ENCODE measurements at regions not wholly inside any gene's neighbourhood (a gene's known extent, or its start where the extent isn't known, plus 50 kb on each side); places are given as distances from the start of the nearest gene placed in this dataset.

GRCh38 chr10:44051091-44051490, 333.8 kb downstream of the CXCL12 start:
- DNase-seq (no peak), ATAC-seq (no peak)
- H3K27me3 Mint-ChIP-seq, result peaks cover 11% of the 10 kb centered on the region
- POLR2A ChIA-PET, result no interaction called here
- no peak overlapping the region for H3K4me3 Mint-ChIP-seq
- intact Hi-C loops (cut with DNase I, micrococcal nuclease), result no loop called here
- no peaks in the 10 kb centered on the region for H3K36me3 Mint-ChIP-seq (ENCODE audit: low read depth)
- no peaks in the 10 kb centered on the region for H3K9me3 Mint-ChIP-seq (ENCODE audit: low read depth)
- CTCF ChIA-PET, result no interaction called here
- no peak overlapping the region for H3K27ac Mint-ChIP-seq
- no peaks in the 10 kb centered on the region for H3K4me1 Mint-ChIP-seq

DNA sequence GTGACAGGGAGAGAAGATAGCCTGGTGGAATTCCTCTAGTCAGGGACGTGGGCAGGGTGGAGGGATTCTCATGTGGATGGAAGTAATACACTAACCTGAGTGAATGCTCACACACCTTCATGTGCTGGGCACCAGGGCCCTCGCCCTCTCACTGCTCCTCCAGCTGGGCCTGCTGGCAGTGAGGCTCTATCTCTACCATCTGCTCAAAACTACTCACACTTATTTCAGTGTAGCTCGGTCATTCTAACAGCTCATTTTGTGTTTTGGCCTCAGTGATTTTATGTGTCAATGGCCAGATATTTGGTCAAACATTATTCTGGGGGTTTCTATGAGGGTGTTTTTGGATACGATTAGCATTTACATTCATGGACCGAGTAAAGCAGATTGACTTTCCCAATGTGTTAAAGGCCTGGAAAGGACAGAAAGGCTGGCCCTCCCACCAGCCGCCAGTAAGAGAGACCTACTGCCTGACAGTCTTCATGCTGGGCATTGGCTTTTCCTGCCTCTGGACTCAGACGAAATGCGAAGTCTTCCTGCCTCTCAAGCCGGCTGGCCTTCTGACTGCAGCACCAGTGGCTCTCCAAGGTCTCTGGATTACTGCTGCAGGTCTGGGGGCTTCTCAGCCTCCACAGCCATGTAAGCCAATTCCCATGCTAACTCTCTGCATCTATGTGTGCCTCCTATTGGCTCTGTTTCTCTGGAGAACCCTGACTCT, 335.4 kb downstream of the CXCL12 start:
- no peaks in the 10 kb centered on the region for H3K36me3 Mint-ChIP-seq (ENCODE audit: low read depth)

DNA sequence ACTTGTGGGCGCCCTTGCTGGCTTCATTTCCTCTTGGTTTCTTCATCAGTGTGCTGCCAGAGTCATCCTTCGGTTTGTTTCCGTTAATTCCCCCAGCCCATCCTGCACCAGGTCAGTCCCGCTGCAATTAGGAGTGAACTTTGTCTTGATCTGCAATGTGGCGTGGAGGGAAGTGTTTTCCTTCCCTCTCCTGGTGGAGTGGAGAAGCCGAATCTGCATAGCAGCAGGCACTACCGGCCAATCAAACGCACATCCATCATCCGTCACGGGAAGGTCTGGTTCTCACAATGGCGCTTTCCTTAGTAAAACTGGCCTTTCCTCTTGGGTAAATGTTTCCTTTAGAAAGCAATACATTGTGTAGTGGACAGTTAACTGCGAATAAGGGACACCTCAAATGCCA, 337.5 kb downstream of the CXCL12 start:
- ChIA-PET POLR2A (no interaction called here), CTCF (no interaction called here)
- Mint-ChIP-seq H3K9me3 (ENCODE audit: low read depth) (no peaks in the 10 kb centered on the region), H3K27ac (no peak overlapping the region), H3K4me3 (no peak overlapping the region), H3K36me3 (ENCODE audit: low read depth) (no peaks in the 10 kb centered on the region), H3K27me3 (peaks cover 8% of the 10 kb centered on the region), H3K4me1 (no peaks in the 10 kb centered on the region)
- ATAC-seq, result no peak
- intact Hi-C loops (cut with DNase I, micrococcal nuclease), result no loop called here
- DNase-seq, result no peak

More for the DNA sequence above, 335.4 kb downstream of the CXCL12 start:
- Mint-ChIP-seq H3K27ac (no peak overlapping the region), H3K4me3 (no peak overlapping the region), H3K4me1 (no peaks in the 10 kb centered on the region), H3K9me3 (ENCODE audit: low read depth) (no peaks in the 10 kb centered on the region), H3K27me3 (peaks cover 9% of the 10 kb centered on the region)
- ChIA-PET POLR2A (no interaction called here), CTCF (no interaction called here)
- no peak for DNase-seq
- no peak for ATAC-seq
- intact Hi-C loops (cut with DNase I, micrococcal nuclease), result no loop called here

GRCh38 chr10:44046605-44047004, 338.3 kb downstream of the CXCL12 start:
- CTCF ChIA-PET, result no interaction called here
- H3K36me3 Mint-ChIP-seq (ENCODE audit: low read depth), result no peaks in the 10 kb centered on the region

GRCh38 chr10:44045020-44045419, 339.9 kb downstream of the CXCL12 start:
- POLR2A ChIA-PET, result no interaction called here
- CTCF ChIA-PET, result no interaction called here
- Mint-ChIP-seq H3K27ac (no peak overlapping the region), H3K4me3 (no peak overlapping the region), H3K27me3 (peaks cover 8% of the 10 kb centered on the region), H3K4me1 (no peaks in the 10 kb centered on the region), H3K9me3 (ENCODE audit: low read depth) (no peaks in the 10 kb centered on the region), H3K36me3 (ENCODE audit: low read depth) (no peaks in the 10 kb centered on the region)
- DNase-seq (no peak), ATAC-seq (no peak)
- intact Hi-C loops (cut with DNase I, micrococcal nuclease), result no loop called here

More at GRCh38 chr10:44046605-44047004, 338.3 kb downstream of the CXCL12 start:
- H3K27me3 Mint-ChIP-seq, result peaks cover 8% of the 10 kb centered on the region
- no peaks in the 10 kb centered on the region for H3K9me3 Mint-ChIP-seq (ENCODE audit: low read depth)
- POLR2A ChIA-PET, result no interaction called here
- DNase-seq (no peak), ATAC-seq (no peak)
- H3K27ac Mint-ChIP-seq, result no peak overlapping the region
- H3K4me3 Mint-ChIP-seq, result no peak overlapping the region
- intact Hi-C loops (cut with DNase I, micrococcal nuclease), result no loop called here
- H3K4me1 Mint-ChIP-seq, result no peaks in the 10 kb centered on the region

- intact Hi-C loops (cut with DNase I, micrococcal nuclease), result no loop called here
- Mint-ChIP-seq H3K4me1 (no peaks in the 10 kb centered on the region), H3K27ac (no peak overlapping the region), H3K4me3 (no peak overlapping the region), H3K27me3 (peaks cover 8% of the 10 kb centered on the region), H3K9me3 (ENCODE audit: low read depth) (no peaks in the 10 kb centered on the region), H3K36me3 (ENCODE audit: low read depth) (no peaks in the 10 kb centered on the region)
- CTCF ChIA-PET, result no interaction called here
- ATAC-seq (no peak), DNase-seq (no peak)
- POLR2A ChIA-PET, result no interaction called here
Observed at GRCh38 chr10:44044549-44044948, 340.3 kb downstream of the CXCL12 start.

DNA sequence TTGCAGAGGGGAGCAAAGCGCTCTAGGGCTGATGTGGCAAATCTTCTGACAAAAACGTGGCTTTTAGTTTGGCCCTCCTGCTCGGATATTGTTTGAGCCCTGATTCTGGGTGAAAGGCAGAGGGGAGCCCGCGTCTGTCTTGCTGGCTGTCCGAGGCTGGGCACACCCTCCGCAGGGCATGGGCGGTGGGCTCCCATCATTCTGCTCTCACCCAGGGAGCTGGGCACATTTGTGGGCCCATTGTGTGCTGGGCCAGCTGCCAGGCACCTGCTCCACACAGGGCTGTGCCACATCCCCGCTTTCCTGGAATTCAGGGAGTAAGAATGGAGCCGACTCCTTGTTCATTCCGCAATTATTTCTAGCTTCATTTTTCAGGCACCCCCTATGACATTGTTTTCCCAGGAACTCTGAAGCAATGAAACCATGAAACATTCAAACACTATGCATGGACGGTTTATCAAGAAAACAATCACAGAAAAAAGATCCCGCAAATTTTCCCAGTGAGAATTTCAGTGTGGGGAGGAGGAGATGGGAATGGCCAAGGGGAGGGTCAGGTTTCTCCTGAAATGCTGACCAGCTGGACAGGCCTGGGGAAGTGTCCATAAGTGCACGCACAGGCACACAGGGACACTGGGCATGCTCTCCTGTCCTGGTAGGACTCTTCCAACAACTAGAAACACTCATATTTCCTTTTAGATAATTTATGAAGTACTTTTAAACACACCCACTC, 341.1 kb downstream of the CXCL12 start:
- CTCF ChIA-PET, result interaction anchor here (0.5 kb wide), 1 partner anchor 36 kb away, joined by 3 read pairs; no protein-coding TSS in a partner anchor
- intact Hi-C loops (cut with DNase I, micrococcal nuclease), result no loop called here
- POLR2A ChIA-PET, result no interaction called here
- DNase-seq (no peak), ATAC-seq (no peak)
- no peaks in the 10 kb centered on the region for H3K9me3 Mint-ChIP-seq (ENCODE audit: low read depth)
- no peak overlapping the region for H3K4me3 Mint-ChIP-seq
- H3K27ac Mint-ChIP-seq, result no peak overlapping the region
- peaks cover 8% of the 10 kb centered on the region for H3K27me3 Mint-ChIP-seq
- H3K4me1 Mint-ChIP-seq, result no peaks in the 10 kb centered on the region
- no peaks in the 10 kb centered on the region for H3K36me3 Mint-ChIP-seq (ENCODE audit: low read depth)

GRCh38 chr10:44042926-44043602, 341.8 kb downstream of the CXCL12 start:
- no peak for ATAC-seq
- Mint-ChIP-seq H3K27ac (no peak overlapping the region), H3K4me3 (no peak overlapping the region), H3K27me3 (peaks cover 7% of the 10 kb centered on the region), H3K4me1 (no peaks in the 10 kb centered on the region), H3K9me3 (ENCODE audit: low read depth) (no peaks in the 10 kb centered on the region), H3K36me3 (ENCODE audit: low read depth) (no peaks in the 10 kb centered on the region)
- ChIA-PET CTCF (interaction anchor here (0.5 kb wide), 1 partner anchor 35 kb away, joined by 3 read pairs; no protein-coding TSS in a partner anchor), POLR2A (no interaction called here)
- intact Hi-C loops (cut with DNase I, micrococcal nuclease), result no loop called here
- no peak for DNase-seq

DNA sequence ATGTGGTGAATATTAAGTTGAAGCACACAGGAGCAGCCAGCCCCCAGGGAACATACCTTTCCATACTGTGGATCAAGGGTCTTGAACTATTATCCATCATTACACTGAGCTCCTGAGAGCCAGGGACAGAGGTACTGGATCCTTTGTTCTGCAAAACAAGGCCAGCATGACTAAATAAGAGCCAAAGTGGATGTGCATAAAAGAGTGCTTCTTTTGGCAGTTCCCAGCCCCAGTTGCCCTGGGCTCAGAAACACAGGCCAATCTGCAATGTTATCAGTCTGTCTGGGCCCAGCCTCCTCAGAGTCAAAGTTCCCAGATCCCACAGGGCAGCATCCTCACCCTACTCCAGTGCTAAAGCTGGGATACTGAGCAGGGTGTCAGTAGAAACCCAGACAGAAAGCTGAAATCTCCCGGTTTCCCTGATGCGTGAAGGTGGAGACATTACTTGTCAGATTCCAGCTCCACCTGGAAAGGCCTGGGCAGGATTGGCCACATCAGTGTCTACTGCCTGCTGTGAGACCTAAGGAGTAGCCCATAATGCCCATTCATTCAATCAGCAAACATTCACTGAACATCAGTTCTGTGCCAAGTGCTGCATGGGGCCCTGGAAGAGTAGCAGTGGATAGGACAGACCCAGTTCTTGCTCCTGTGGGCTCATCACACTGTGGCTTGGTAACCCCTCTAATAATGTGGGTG, 342.7 kb downstream of the CXCL12 start:
- CTCF ChIA-PET, result no interaction called here
- no peaks in the 10 kb centered on the region for H3K4me1 Mint-ChIP-seq
- no peak for ATAC-seq
- no peak overlapping the region for H3K27ac Mint-ChIP-seq
- no peaks in the 10 kb centered on the region for H3K9me3 Mint-ChIP-seq (ENCODE audit: low read depth)
- intact Hi-C loops (cut with DNase I, micrococcal nuclease), result no loop called here
- no peak for DNase-seq
- POLR2A ChIA-PET, result no interaction called here
- H3K27me3 Mint-ChIP-seq, result peaks cover under 1% of the 10 kb centered on the region
- H3K4me3 Mint-ChIP-seq, result no peak overlapping the region
- no peaks in the 10 kb centered on the region for H3K36me3 Mint-ChIP-seq (ENCODE audit: low read depth)

DNA sequence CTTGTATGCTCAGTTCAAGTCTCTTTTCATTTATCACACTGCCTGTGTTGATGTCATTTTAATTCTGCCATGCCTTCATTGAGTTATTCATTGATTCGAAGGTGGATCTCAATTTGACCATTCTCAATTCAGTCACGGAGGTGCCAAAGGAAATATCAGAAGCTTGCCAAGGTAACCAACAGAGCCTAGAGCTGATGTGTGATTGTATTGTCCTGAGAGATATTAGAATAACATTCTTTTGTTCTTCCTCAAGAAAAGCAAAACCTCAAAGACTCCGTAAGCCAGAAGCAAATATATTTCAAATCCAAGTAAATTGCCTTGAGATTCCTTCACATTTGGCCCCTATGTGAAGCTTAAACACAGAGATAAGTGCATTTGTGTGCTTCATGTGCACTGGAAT, 345.3 kb downstream of the CXCL12 start:
- peaks cover 5% of the 10 kb centered on the region for H3K27me3 Mint-ChIP-seq
- H3K9me3 Mint-ChIP-seq (ENCODE audit: low read depth), result no peaks in the 10 kb centered on the region
- H3K36me3 Mint-ChIP-seq (ENCODE audit: low read depth), result no peaks in the 10 kb centered on the region
- no peaks in the 10 kb centered on the region for H3K4me1 Mint-ChIP-seq
- no peak overlapping the region for H3K4me3 Mint-ChIP-seq
- intact Hi-C loops (cut with DNase I, micrococcal nuclease), result no loop called here
- ATAC-seq (no peak), DNase-seq (no peak)
- no peak overlapping the region for H3K27ac Mint-ChIP-seq
- ChIA-PET CTCF (interaction anchor here (1.2 kb wide), 1 partner anchor 350 kb away, joined by 3 read pairs; no protein-coding TSS in a partner anchor), POLR2A (no interaction called here)

DNA sequence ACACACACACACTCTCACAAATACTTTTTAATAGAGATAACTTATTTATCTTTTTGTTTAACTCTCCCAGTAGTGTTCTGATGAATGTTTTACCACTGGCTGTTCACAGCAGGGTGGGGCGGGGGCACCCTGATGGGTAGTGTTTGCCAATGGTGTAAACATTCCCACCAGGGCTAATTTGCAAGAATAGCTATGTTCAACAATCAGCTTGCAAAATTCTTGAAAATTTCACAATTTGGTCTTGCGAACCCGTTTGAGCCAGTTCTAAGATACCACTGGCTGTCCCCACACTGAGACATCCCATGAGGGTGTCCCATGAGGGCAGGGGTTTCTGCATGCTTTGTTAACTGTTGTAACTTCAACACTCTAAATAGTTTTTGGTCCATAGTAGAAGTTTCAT, 348.5 kb downstream of the CXCL12 start:
- Mint-ChIP-seq H3K27ac (no peak overlapping the region), H3K4me3 (no peak overlapping the region), H3K4me1 (no peaks in the 10 kb centered on the region), H3K27me3 (peaks cover 5% of the 10 kb centered on the region), H3K36me3 (ENCODE audit: low read depth) (no peaks in the 10 kb centered on the region), H3K9me3 (ENCODE audit: low read depth) (no peaks in the 10 kb centered on the region)
- POLR2A ChIA-PET, result no interaction called here
- ATAC-seq (no peak), DNase-seq (no peak)
- CTCF ChIA-PET, result no interaction called here
- intact Hi-C loops (cut with DNase I, micrococcal nuclease), result no loop called here

All from activated CD4-positive, alpha-beta T cell treated with anti-CD3 and anti-CD28 coated beads for 36 hours (primary cell).